SH-SY5Y (cell line): ENCODE measurements at regions not wholly inside any gene's neighbourhood (a gene's known extent, or its start where the extent isn't known, plus 50 kb on each side); places are given as distances from the start of the nearest gene placed in this dataset.

Source experiments
- GATA2 ChIP-seq: IDR thresholded peaks from 2 replicates; pipeline ENCODE4 v1.6.1; 2011; ENCODE audit warnings: mild to moderate bottlenecking, low read depth, low read length
- GATA3 ChIP-seq: IDR thresholded peaks from 2 replicates; pipeline ENCODE4 v1.6.1; 2011; ENCODE audit warnings: low read depth, mild to moderate bottlenecking, low read length, moderate library complexity

DNA sequence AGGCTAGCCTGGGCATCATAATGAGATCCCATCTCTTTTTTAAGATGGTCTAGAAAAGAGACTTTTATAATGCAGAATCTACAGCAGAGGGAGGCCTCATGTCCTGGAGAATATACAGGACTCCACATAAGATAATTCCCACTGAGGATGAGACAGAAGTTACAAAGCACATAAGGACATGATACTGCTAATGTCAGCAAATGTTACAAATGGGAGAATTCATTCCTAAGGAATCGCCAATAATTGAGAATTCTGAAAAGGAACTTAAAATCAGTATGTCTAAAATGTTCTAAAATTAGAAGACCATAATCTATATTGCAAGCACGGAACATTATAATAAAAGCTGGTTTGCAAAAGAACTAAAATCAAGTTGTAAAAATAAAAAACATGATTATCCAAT lies 131.6 kb upstream of the PKDCC start:
- no peak for TF ChIP-seq GATA3
- no peak for TF ChIP-seq GATA2
